GM19239 (cell line): ENCODE measurements at regions not wholly inside any gene's neighbourhood (a gene's known extent, or its start where the extent isn't known, plus 50 kb on each side); places are given as distances from the start of the nearest gene placed in this dataset.

Experiments
- DNase-seq: peaks from one replicate; pipeline ENCODE4 v3.0.0; 2011; ENCODE audit warnings: low spot score; ENCODE audit not compliant: insufficient read length
- FAIRE-seq: peaks from 2 replicates; lab custom pipeline; 2011; peaks lifted over from hg19 to GRCh38; lab: Jason Lieb, UNC

- DNase-seq (no peak), FAIRE-seq (no peak)
Observed at GRCh38 chr17:65477600-65477999, 83.8 kb downstream of the AXIN2 start.

- no peak for DNase-seq
- FAIRE-seq: no peak
Observed at GRCh38 chr17:65474660-65475059, 86.8 kb downstream of the AXIN2 start.

DNA sequence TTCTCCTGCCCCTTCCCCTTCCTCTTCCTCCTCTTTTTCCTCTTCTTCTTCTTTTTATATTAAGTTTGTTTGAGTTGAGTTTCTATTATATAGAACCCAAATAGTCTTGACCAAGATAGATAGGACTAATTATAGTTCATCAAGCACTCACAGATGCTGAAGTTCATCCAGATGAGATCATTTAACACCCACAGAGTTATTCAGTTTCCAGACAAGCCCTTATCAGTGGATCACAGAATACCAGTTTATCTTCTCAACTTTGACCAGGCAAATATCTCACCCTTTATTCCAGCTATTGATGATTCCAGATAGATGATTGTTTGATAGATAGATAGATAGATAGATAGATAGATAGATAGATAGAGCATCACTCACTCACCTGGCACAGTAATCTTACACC is 87.5 kb downstream of the AXIN2 start:
- no peak for FAIRE-seq
- DNase-seq: no peak

DNA sequence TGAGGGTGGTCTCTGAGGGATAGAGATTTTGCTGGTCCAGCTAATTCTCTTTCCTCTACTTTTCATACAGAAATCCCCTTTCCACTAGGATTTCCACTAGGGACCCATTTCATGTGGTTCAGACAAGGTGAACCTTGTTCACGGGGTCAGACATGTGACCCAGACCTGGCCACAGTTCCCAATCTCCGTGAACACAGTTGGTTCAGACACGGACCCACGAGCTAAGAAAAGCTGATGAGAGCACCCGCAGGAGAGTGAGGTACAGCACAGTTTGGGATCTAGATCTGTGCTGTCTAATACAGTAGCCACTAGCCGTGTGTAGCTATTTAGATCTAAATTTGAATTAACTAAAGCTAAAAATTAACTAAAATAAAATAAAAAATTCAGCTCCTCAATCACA is 88.1 kb downstream of the AXIN2 start:
- FAIRE-seq: no peak
- DNase-seq: no peak

GRCh38 chr17:65472666-65473309 is 88.7 kb downstream of the AXIN2 start:
- DNase-seq: no peak
- no peak for FAIRE-seq

DNA sequence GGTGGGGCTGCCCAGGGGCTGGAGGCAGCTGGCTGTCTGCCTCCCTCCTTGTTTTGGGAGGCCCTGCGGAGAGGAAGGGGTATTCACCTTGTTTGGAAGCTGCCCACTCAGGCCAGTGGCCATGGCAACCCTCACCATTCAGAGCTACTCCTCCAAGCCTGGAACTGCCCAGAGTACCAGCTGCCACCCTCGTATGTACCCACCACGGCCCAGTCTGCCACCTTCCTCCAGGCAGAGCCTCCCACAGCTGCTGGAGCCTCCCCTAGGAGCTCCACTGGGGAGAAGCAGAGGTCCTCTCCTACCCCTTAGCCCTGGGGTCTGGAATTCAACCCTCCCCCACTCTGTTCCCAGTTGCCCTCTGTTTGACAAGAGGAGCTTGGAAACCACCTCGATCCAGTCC is 90.7 kb downstream of the AXIN2 start:
- FAIRE-seq: no peak
- DNase-seq: no peak

GRCh38 chr17:65468321-65468720 is 93.1 kb downstream of the AXIN2 start:
- no peak for FAIRE-seq
- no peak for DNase-seq

DNA sequence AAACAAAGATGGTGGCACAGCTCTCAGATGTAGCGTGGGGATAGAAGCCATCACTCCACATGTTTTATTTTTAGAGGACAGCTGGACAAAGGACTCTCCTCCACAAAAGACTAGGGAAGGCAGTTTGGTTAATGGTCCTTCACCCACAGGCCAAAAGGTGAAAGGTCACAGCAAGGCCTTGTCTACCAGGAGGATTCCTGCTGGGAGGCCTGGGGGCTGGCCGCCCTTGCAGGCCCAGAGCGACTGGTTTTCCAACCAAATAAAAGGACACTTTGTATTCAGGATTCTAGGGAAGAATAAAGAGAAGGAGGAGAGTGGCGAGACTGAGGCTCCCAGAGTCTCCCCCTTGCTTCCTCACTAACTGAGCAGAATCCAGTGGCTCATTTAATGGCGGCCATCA is 94.3 kb downstream of the AXIN2 start:
- DNase-seq (no peak), FAIRE-seq (no peak)

DNA sequence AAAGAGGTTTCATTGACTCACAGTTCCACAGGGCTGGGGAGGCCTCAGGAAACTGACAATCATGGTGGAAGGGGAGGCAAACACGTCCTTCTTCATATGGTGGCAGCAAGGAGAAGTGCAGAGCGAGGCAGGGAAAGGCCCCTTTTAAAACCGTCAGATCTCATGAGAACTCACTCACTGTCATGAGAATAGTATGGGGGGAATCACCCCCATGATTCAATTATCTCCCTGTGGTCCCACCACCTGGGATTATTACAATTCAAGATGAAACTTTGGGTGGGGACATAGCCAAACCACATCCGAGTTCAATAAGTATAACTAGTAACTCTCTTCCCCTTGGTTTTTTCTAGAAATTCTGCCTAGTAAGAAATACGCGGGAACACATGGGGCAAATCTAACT is 94.9 kb downstream of the AXIN2 start:
- DNase-seq (no peak), FAIRE-seq (no peak)

- DNase-seq: no peak
- no peak for FAIRE-seq
Observed at GRCh38 chr17:65463242-65463641, 98.2 kb downstream of the AXIN2 start.

DNA sequence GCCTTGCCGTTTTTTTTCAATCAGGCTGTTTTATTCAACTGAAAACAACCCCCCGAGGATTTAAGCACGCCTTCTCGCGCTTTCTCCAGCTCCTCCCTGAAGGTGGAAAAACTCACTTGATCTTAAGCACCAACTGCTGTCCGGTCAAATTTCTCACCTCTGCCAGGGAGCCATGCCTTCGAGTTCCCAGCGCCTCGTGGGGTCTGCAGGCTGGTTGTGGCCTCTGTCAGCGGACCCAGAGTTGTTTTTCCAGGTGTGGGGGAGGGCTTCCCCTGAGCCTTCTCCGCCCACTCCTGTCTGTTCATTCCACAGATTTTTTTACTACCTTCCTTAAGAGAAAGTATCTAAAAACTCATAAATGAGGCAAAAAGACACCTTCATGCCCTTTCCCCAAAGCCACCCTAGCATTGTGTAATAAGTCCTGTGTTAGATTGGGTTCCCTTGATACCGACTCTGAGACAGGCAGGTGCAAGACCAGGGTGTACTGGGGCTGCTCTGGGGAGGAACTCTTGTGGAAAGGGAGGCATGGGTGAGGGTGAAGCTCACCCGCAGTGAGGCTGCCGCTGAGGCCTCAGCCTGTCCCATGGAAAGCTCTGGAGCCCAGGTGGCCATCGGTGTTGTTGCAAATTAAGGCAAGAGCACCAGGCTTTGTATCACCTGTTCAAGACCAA is 101.6 kb downstream of the AXIN2 start:
- FAIRE-seq (no peak), DNase-seq (no peak)

- DNase-seq (no peak), FAIRE-seq (no peak)
Observed at GRCh38 chr17:65457635-65458257, 103.7 kb downstream of the AXIN2 start.

- FAIRE-seq (no peak), DNase-seq (no peak)
Observed at GRCh38 chr17:65457183-65457582, 104.3 kb downstream of the AXIN2 start.

DNA sequence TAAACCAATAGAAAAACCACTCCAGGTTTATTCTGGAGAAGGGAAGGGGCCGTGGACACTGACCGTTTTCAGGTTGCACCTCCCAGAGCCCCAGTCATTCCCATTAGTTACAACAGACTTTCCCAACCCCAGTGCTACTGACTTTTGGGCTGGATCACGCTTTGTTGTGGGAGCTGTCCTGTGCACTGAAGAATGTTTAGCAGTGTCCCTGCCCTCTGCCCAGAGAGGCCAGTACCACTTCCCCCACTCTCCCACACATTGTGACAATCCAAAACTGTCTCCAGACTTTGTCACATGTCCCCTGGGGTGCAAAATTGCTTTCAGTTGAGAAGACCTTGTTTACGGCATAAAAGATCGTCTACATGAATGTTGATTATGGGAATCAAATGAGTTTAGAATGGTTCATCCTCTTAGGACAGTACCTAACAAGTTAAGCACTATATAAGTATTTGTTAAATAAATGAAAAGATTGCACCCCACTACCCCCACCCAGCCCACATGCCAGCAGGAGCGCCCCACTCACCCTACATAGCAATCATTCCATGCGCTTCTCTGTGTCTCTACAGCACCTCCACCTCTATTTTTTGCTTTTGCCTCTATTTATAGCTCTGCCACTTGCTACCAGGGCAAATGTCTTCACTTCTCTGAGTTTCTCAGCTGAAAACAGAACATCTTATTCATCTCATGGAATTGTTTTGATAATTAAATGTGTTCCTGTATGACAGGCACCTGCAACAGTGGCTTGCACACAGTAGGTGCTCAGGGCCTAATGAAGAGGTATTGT is 104.9 kb downstream of the AXIN2 start:
- FAIRE-seq: no peak
- DNase-seq: no peak

GRCh38 chr17:65455972-65456343 is 105.5 kb downstream of the AXIN2 start:
- DNase-seq: no peak
- no peak for FAIRE-seq

- no peak for DNase-seq
Observed at GRCh38 chr17:65455154-65455971, 106.1 kb downstream of the AXIN2 start.

DNA sequence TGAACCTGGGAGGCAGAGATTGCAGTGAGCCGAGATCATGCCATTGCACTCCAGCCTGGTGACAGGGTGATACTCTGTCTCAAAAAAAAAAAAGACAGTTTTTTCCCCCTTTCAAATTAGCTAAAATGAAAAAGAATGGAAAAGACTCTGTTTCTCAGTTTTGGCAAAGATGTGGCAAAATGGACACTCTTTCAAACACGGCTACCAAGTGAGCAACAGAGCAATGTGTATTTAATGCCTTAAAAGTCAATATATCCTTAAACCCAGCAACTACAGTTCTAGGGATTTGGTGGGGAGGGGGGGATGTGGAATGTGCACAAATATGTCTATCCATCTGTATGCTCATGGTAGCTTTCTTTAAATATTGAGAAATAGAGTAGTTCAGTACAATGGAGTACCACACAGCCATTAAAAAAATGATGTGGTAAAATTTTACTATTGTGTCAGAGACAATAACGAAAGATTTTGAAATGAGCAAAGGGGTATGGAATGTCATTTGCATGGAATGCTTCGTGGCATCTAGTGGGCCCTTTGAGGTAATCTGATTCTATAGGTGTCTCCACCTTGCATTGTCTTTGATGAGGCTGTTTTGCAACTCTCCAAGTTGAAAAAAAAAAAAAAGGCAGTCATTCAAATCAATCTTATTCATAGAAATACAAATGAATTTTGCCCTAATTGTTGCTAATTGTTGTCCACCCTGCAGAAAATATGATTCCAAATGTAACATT is 108.1 kb downstream of the AXIN2 start:
- DNase-seq: no peak

More at GRCh38 chr17:65455154-65455971, 106.1 kb downstream of the AXIN2 start:
- no peak for FAIRE-seq

DNA sequence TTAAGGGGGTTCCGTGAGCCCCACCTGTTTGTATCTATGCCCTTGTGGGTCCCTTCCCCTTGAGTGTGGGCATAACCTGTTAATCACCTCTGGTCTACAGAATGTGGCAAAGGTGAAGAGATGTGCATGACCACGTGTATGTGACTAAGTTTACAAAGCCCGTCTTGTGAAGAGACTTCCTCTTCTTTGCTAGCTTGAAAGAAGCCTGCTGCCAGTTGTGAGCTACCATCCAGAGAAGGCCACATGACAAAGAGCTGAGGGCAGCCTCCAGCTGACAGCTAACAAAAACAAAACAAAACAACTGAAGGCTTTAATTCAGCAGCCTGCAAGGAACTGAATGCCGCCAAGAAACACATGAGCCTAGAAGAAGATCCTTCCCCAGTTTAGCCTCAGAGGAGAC is 112.0 kb downstream of the AXIN2 start:
- FAIRE-seq (no peak), DNase-seq (no peak)

More for the DNA sequence above, 108.1 kb downstream of the AXIN2 start:
- FAIRE-seq: no peak

DNA sequence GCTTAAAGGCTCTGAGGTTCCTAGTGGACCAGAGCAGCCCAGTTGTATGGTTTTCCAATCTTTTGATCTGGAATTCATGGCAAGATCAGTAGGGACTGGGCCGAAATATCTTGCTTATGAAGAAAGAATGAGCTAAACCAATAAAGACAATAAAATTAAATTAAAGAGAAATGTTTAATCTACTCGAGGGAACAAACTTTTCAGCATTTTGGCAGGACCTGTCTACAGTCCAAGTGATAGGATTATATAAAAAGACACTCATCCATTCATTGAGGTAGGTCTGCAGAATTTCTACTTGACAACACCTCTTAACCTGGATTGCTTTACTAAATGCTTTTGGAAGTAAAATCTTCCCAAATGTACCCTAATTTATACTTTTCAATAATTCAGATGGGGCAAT is 113.6 kb downstream of the AXIN2 start:
- DNase-seq: no peak
- FAIRE-seq: no peak
